Islet of Langerhans (tissue), 1 donor: ENCODE measurements at regions not wholly inside any gene's neighbourhood (a gene's known extent, or its start where the extent isn't known, plus 50 kb on each side); places are given as distances from the start of the nearest gene placed in this dataset.
"Not testable (repeated sequence)": the region's sequence is repeated elsewhere in the genome, so short reads cannot be mapped to it uniquely, and the experiment has no call there.

Experiments used
- FAIRE-seq: peaks from one replicate; lab custom pipeline; 2011; peaks lifted over from hg19 to GRCh38; lab: Jason Lieb, UNC

DNA sequence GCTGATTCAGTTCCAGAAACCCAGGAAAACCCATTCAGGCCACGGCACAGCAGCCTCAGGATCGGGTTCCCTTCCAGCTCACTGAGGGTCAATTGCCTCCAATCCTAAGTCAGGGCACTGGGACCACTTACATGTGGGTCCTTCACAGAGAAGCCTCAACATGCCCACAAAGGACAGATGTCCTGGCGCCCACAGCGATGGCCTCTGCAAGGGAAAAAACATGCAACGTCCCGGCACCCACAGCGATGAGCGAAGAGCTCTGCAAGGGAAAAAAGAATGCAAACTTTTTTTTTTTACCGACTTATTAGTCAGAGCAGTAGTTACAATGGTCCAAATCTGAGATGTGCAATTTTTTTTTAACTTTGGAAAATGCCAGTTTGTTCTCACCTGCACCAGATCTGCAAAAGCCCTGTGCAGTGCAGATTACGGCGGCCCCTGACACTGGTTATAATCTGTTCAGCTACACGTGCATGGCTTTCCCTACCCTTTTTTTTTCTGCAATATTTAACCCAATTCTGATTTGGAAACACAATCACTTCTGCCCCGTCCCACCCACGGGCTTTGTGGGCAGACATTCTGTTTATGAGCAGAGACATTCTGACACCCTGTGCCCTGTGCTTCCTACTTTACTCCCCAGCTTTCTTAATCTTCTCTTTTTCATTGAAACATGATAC lies 159.3 kb upstream of the SALL3 start:
- FAIRE-seq = no peak

DNA sequence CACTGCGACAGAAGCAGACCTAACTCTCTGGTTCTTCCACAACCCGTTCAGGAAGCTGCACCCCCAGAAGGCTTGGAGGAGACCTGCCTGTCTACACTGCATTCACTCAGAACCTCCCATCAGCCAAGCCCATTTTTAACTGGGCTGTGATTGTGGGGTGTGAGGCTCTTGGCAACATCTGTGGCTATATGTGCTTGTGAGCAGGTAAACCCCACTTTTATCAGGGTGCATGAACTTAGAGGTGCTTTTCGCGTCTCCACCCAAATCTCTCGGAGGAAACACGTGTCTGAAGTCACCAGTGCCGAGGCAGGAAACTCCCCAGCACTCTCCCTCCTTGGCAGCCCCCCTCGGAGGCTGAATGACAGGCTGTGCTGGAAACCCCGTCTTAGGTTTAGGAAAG lies 158.2 kb upstream of the SALL3 start:
- FAIRE-seq = no peak

GRCh38 chr18:78822171-78822948 lies 157.3 kb upstream of the SALL3 start:
- FAIRE-seq = no peak

GRCh38 chr18:78822949-78823285 lies 156.7 kb upstream of the SALL3 start:
- no peak for FAIRE-seq

- no peak for FAIRE-seq
Observed at GRCh38 chr18:78825168-78825567, 154.4 kb upstream of the SALL3 start.

DNA sequence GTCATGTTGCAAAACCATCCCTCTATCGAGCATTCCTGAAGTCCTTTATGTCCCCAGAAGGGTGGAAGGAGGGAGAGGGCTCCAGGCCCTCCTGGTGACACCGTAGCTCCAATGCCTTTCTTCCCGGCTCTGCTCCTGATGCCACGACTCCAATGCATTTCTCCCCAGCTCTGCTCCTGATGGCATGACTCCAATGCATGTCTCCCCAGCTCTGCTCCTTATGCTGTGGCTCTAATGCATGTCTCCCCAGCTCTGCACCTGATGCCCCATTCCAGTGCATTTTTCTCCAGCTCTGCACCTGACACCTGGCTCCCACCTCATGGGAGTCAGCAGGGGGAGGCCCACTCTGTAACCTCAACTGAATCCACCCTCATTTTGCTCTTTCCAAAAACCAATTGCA lies 153.0 kb upstream of the SALL3 start:
- no peak for FAIRE-seq

DNA sequence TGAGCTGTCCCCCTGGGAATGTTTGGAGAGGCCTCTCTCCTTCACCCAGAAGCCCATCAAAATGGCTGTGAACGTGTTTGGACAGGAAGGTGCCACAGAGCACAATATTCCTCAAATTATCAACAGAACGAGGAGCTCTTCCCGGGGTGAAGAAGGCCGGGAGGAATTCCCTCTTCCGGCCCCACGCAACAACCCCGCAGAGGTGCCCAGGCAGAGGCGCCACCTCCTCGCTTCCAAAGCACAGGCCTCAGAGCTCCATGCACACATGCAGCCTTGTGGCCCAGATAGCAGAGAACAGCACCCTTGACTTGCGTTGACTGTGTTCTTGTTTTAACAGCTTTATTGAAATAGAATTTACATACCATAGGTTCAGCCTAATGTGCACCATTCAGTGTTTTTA lies 152.5 kb upstream of the SALL3 start:
- no peak for FAIRE-seq

GRCh38 chr18:78828131-78828530 lies 151.5 kb upstream of the SALL3 start:
- FAIRE-seq = no peak

DNA sequence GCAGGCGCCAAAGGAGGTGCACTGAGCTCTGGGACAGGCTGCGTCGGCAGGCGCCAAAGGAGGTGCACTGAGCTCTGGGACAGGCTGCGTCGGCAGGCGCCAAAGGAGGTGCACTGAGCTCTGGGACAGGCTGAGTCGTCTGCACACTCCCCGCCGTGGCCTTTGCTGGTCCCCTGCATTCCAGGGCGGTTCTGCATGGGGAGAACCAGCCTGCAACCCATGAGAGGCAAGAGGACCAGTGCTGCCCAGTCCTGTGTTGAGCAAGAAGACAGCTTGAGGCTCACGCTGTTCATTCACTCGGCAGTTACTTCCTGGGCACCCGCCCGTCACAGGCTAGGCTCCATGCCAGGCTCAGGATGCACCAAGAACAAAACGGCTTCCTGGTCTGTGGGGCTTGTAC lies 150.6 kb upstream of the SALL3 start:
- not testable (repeated sequence) for FAIRE-seq

DNA sequence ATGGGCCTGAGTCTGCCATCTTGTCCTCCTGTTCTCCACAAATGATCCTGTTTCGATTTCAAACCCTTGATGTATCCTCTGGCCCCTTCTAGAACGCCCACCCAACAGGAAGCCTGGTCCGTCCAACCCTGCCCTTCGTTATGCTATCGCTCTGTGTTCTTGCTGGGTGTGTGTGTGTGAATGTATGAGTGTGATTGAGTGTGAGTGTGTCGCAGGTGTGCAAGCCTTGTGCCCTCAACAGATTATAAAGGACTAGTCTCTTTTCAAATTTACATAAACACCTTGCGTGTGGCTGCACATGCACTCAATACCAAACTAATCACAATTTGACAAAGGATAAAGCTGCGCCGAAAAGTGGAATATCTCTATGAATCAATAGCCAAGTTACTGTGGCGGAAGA lies 149.5 kb upstream of the SALL3 start:
- FAIRE-seq = no peak

GRCh38 chr18:78830826-78831225 lies 148.8 kb upstream of the SALL3 start:
- no peak for FAIRE-seq

- FAIRE-seq = no peak
Observed at GRCh38 chr18:78831603-78832002, 148.0 kb upstream of the SALL3 start.

GRCh38 chr18:78833833-78834232 lies 145.8 kb upstream of the SALL3 start:
- no peak for FAIRE-seq

GRCh38 chr18:78836838-78837237 lies 142.8 kb upstream of the SALL3 start:
- FAIRE-seq = no peak

DNA sequence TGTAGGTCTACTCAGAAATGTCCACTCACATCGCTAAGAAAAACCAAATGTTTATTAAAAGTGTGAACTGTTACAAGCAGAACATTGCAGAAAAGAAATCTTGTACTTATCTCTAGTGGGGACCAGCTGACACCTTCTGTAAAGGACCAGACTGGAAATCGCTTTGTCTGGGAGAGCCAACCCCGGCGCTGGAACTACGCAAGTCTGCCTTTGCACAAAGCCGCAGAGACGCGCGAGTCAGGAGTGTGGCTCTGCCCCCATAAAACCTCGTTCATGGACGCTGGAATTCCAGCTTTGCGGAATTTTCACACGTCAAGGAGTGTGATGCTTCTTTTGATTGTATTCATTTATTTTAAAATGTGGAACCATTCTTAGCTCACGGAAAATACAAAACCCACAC lies 141.9 kb upstream of the SALL3 start:
- FAIRE-seq = no peak

DNA sequence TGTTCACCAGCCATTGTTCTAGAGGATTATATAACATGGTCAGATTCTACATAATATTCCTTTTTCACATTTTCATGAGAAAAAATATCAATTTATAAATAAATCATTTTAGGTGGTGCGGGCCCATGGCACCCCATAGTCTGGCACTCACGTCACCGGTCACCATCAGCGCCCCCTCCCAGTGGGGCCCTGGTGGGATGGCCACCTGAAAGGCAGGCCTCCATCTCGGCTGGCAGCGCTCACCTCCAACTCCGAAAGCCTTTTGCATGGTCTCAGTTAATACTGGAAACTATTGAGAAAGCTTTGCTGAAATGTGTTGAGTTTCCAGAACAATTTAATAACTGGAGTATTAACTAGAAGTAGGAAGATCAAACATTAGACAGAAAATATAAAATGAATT lies 141.4 kb upstream of the SALL3 start:
- no peak for FAIRE-seq

DNA sequence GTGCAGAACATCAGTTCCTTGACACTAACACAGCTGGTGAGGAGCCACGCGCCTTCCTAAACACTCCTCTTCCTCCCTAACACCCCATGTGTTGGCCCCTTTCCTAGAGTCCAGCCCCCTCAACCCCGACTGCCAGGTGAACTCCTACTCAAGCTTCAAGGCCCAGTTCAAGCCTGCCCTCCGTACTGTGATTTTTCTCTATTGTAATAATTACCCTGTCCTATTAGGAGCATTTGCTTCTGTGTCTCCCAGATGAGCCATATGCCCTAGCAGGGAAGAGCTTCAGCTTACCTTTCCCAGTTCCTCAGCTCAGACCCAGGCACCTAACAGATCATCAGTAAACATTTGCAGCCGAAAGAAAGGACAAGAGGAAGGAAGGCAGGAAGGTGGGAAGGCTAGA lies 130.6 kb upstream of the SALL3 start:
- FAIRE-seq = no peak

DNA sequence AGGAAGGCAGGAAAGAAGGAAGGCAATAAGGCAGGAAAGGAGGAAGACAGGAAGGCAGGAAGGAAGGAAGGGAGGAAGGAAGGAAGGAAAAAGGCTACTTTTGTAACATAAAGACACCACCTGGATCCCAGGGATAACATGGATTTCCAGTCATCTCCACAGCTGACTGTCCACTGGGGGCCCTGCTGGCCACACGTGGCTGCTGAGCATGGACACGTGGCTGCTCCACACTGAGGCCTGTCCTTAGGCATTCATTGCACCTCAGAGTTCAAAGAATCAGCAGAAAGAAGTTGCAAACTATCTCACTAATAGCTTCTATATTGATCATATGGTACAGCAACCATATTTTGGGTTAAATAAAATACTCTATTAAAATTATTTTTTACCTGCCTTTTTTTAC lies 130.2 kb upstream of the SALL3 start:
- no peak for FAIRE-seq

GRCh38 chr18:78853341-78853740 lies 126.3 kb upstream of the SALL3 start:
- FAIRE-seq = no peak

- FAIRE-seq = no peak
Observed at GRCh38 chr18:78855188-78855587, 124.4 kb upstream of the SALL3 start.

DNA sequence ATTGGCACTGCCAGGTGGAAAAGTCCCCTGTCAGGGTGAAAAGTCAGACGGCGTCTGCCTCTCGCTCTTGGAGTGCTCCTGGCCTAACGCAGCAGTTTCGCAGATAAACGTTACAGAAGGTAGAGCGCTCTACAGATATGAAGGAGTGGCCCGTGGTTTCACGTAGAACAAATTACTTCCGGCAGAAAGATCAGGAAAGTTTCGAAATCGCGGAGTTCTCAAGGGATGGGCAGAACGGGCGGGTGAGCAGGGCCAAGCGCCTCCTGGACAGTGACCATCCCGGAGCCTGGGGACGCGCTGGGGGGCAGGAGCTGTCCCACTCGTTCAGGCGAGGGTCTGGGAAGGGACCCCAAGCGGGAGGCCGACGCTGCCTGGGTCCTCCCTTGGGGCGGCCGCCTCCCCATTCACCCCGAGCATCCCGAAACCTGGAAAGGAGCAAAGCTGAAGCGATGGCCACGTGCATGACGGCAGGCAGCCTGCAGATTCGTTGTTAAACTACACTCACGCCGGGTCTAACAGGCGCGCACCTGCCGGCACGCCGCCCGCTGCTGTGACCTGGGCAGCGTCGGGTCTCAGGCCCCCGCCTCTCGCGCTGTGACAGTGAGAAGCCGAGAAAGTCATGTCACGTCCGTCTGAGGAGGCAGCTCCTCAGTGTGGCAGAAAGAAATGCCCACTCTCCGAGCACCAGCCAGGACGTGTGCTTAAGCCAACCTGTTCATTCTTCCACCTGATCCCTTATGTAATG lies 122.9 kb upstream of the SALL3 start:
- FAIRE-seq = no peak

DNA sequence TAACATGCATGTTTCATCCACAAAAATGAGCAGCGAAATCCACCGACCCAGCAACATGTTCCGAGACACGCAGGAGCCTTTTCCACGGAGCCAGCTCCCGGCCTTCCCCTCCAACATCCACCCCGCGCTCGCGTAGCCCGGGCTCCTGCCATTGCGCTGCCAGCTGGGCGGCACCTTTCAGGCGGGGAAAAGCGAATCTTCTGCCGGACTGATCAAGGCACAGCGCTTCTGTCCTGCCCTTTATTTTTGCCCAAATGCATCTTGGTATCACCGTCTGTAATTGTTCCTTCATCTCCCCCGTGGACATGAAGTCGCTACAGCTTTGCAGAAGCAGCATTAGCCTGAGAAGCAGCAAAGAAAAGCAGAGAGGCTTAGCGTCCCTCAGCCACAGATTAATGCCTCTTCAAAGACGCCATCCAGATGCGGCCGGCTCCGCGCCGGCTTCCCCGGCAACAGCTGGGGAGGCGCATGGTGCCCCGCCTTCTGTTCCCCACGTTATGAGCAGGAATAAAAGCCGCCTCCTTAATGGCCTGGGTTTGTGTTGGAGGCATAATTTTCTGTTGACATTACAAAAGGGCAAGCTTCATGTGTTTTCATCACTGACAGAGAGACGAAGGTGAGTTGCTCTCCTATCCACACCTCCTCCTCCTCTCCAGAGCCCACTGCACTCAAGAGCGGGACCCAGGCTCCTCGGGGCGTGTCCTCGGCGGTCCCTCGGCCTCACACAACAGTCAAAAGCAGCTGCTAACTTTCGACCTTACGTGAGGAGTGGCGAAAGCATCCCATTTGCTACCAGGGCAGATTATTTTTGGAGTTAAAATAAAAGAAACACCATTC lies 122.1 kb upstream of the SALL3 start:
- FAIRE-seq = no peak

GRCh38 chr18:78859686-78860085 lies 119.9 kb upstream of the SALL3 start:
- no peak for FAIRE-seq
